ENCODE measurements at regions not wholly inside any gene's neighbourhood (a gene's known extent, or its start where the extent isn't known, plus 50 kb on each side); places are given as distances from the start of the nearest gene placed in this dataset.

DNA sequence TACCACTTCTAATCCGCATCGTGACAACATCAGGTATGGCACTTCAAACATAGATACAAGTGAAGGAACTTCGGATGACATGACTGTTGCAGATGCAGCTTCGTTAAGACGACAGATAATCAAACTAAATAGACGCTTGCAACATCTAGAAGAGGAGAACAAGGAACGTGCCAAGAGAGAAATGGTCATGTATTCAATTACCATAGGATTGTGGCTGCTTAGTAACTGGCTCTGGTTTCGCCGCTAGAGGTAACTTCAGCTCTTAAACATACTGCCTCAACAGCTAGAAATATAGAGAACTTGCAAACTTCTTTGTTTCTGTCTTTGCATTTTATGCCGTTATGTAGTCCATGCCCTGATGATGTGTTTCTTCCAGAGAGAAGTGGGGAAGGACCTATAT, 530.8 kb upstream of the DIPK2B start:
- H3K4me1 Mint-ChIP-seq: no peaks in the 10 kb centered on the region
- ATAC-seq (ENCODE audit: low read depth) (no peak), DNase-seq (no peak)
- H3K27me3 Mint-ChIP-seq: no peaks in the 10 kb centered on the region
- H3K4me3 Mint-ChIP-seq: no peak overlapping the region
- peaks cover 1% of the 10 kb centered on the region for H3K36me3 Mint-ChIP-seq
- H3K27ac Mint-ChIP-seq: no peak overlapping the region
- POLR2A ChIA-PET: no interaction called here
- H3K9me3 Mint-ChIP-seq: peaks cover 2% of the 10 kb centered on the region

- no peaks in the 10 kb centered on the region for H3K36me3 Mint-ChIP-seq
- H3K27ac Mint-ChIP-seq: no peak overlapping the region
- no peaks in the 10 kb centered on the region for H3K4me1 Mint-ChIP-seq
- peaks cover 2% of the 10 kb centered on the region for H3K9me3 Mint-ChIP-seq
- no peak overlapping the region for H3K4me3 Mint-ChIP-seq
- no peak for ATAC-seq (ENCODE audit: low read depth)
- POLR2A ChIA-PET: no interaction called here
- peaks cover 7% of the 10 kb centered on the region for H3K27me3 Mint-ChIP-seq
- no peak for DNase-seq
Measured at GRCh38 chrX:45727761-45728160, 527.1 kb upstream of the DIPK2B start.

DNA sequence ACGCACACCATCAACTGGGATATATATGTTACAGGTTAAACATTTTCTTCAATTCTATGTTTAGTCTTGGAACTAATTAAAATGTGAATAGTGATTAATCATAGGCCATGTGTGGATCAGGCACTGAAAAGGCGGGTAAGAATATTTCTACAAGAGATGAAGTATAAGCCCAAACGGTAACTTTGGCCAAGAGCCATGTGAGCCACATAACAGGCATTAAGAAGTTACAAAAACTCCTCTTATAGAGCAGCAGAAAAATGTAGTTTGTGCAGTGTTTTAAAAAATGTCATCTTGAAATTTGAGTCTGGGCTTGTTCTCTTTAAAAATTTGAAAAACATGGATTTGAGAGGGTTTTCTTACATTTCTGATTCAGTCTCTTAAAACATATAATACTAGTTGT, 521.8 kb upstream of the DIPK2B start:
- ATAC-seq (ENCODE audit: low read depth) (no peak), DNase-seq (no peak)
- POLR2A ChIA-PET: no interaction called here
- H3K27ac Mint-ChIP-seq: no peak overlapping the region
- H3K36me3 Mint-ChIP-seq: peaks cover 3% of the 10 kb centered on the region
- no peak overlapping the region for H3K4me3 Mint-ChIP-seq
- H3K9me3 Mint-ChIP-seq: no peaks in the 10 kb centered on the region
- H3K27me3 Mint-ChIP-seq: peaks cover 7% of the 10 kb centered on the region
- H3K4me1 Mint-ChIP-seq: peaks cover 3% of the 10 kb centered on the region

DNA sequence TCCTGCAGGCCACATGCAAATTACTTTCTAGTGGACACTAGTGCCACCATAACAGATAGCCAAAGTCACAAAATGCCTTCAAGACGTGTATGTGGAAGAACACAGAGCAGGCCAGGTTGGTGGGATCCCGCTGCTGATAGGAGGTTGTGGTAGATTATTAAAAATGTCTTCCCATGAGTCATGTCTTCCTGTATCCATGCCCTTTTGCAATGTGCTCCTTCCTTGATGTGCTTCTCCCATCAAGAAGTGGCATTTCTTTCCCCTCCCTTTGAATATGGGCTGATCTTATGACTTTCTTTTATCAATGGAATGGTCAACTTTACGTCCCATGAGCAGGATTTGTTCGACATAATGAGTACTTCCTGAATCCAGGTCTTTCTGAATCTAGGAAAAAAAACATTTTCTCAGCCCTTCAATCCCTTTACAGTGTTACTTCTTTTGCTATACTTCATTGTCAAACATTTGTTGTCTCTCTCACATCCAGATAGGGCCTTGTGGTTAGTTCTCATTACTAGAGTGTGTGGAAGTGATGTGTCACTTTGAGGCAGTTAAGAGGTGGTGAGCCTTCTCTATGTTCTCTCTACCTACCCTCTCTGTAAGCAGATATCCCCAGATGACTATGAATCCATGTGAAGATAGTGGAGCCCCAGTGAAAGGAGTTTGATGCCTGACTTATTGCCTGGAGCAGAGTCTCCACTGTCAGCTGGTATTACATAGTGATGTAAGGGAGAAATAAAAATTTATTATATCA, 519.2 kb upstream of the DIPK2B start:
- H3K4me3 Mint-ChIP-seq: no peak overlapping the region
- DNase-seq (no peak), ATAC-seq (ENCODE audit: low read depth) (peak; percentile 30)
- H3K36me3 Mint-ChIP-seq: peaks cover 3% of the 10 kb centered on the region
- POLR2A ChIA-PET: no interaction called here
- no peak overlapping the region for H3K27ac Mint-ChIP-seq
- peaks cover 5% of the 10 kb centered on the region for H3K27me3 Mint-ChIP-seq
- H3K9me3 Mint-ChIP-seq: no peaks in the 10 kb centered on the region
- peaks cover 16% of the 10 kb centered on the region for H3K4me1 Mint-ChIP-seq

- no peaks in the 10 kb centered on the region for H3K27me3 Mint-ChIP-seq
- DNase-seq (no peak), ATAC-seq (ENCODE audit: low read depth) (no peak)
- peaks cover 5% of the 10 kb centered on the region for H3K36me3 Mint-ChIP-seq
- H3K4me3 Mint-ChIP-seq: no peak overlapping the region
- peaks cover 1% of the 10 kb centered on the region for H3K9me3 Mint-ChIP-seq
- POLR2A ChIA-PET: no interaction called here
- no peak overlapping the region for H3K27ac Mint-ChIP-seq
- H3K4me1 Mint-ChIP-seq: peaks cover 19% of the 10 kb centered on the region
Measured at GRCh38 chrX:45718676-45719075, 518.0 kb upstream of the DIPK2B start.

GRCh38 chrX:45716750-45717149, 516.1 kb upstream of the DIPK2B start:
- POLR2A ChIA-PET: no interaction called here
- Mint-ChIP-seq H3K36me3 (peaks cover 5% of the 10 kb centered on the region), H3K4me1 (peaks cover 19% of the 10 kb centered on the region), H3K9me3 (peaks cover 1% of the 10 kb centered on the region), H3K27me3 (no peaks in the 10 kb centered on the region), H3K4me3 (no peak overlapping the region), H3K27ac (no peak overlapping the region)
- DNase-seq (no peak), ATAC-seq (ENCODE audit: low read depth) (no peak)

GRCh38 chrX:45715748-45716147, 515.1 kb upstream of the DIPK2B start:
- peak overlapping the region; percentile 17 for H3K27ac Mint-ChIP-seq
- peaks cover 25% of the 10 kb centered on the region for H3K4me1 Mint-ChIP-seq
- H3K9me3 Mint-ChIP-seq: peaks cover 1% of the 10 kb centered on the region
- POLR2A ChIA-PET: no interaction called here
- H3K4me3 Mint-ChIP-seq: peak overlapping the region; percentile 14
- no peak for DNase-seq
- H3K27me3 Mint-ChIP-seq: no peaks in the 10 kb centered on the region
- no peak for ATAC-seq (ENCODE audit: low read depth)
- H3K36me3 Mint-ChIP-seq: peaks cover 6% of the 10 kb centered on the region

DNA sequence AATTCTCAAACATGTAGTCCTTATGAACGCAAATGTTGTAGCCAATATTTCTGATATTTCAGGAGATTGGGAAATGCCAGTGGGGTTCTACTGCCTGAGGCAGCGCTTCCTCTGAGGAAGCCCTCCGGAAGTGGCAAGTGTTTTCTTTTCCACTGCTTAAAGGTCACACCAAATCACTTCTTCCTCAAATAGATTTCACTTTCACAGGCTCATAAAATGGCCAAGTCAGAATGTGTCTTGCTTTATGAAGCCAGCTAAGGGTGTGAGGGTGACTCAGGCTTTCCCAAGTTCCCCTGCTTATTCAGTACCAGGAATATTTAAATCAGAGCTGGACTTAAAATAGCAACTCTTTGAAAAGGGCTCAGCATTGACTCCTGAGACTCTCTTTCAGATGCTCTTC, 514.2 kb upstream of the DIPK2B start:
- peaks cover 1% of the 10 kb centered on the region for H3K9me3 Mint-ChIP-seq
- no peak overlapping the region for H3K4me3 Mint-ChIP-seq
- ATAC-seq (ENCODE audit: low read depth) (no peak), DNase-seq (no peak)
- POLR2A ChIA-PET: no interaction called here
- no peak overlapping the region for H3K27ac Mint-ChIP-seq
- peaks cover 32% of the 10 kb centered on the region for H3K4me1 Mint-ChIP-seq
- H3K36me3 Mint-ChIP-seq: peaks cover 4% of the 10 kb centered on the region
- H3K27me3 Mint-ChIP-seq: no peaks in the 10 kb centered on the region

GRCh38 chrX:45712067-45712466, 511.4 kb upstream of the DIPK2B start:
- Mint-ChIP-seq H3K27ac (no peak overlapping the region), H3K9me3 (peaks cover 1% of the 10 kb centered on the region), H3K27me3 (no peaks in the 10 kb centered on the region), H3K36me3 (peaks cover 3% of the 10 kb centered on the region), H3K4me1 (peaks cover 33% of the 10 kb centered on the region), H3K4me3 (no peak overlapping the region)
- DNase-seq: no peak
- POLR2A ChIA-PET: no interaction called here
- no peak for ATAC-seq (ENCODE audit: low read depth)

DNA sequence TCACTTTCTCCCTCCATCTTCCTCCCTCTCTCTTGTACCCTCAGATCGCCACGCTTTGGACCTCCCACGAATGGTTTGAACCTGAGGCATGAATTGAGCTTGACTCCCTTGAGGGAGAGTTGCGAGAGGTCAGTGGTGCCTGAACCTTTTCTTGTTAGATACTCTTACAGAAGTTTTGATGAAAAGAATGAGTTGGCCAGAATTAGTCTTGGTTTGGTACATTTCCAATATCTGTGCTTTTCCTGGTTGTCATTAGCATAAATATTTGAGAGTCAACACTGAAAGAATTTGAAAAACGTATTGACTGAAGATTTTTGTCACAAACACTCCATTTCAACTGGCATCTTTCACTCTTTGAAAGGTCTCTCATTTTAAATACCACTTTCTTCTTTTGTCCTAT, 510.6 kb upstream of the DIPK2B start:
- no peaks in the 10 kb centered on the region for H3K27me3 Mint-ChIP-seq
- POLR2A ChIA-PET: no interaction called here
- peaks cover 1% of the 10 kb centered on the region for H3K9me3 Mint-ChIP-seq
- peak overlapping the region; percentile 58 for H3K27ac Mint-ChIP-seq
- ATAC-seq (ENCODE audit: low read depth) (no peak), DNase-seq (no peak)
- H3K36me3 Mint-ChIP-seq: peaks cover 3% of the 10 kb centered on the region
- H3K4me1 Mint-ChIP-seq: peaks cover 32% of the 10 kb centered on the region
- H3K4me3 Mint-ChIP-seq: peak overlapping the region; percentile 47

- H3K4me3 Mint-ChIP-seq: peak overlapping the region; percentile 47
Measured at GRCh38 chrX:45710081-45710801, 509.6 kb upstream of the DIPK2B start.

GRCh38 chrX:45709381-45709780, 508.7 kb upstream of the DIPK2B start:
- H3K4me1 Mint-ChIP-seq: peaks cover 17% of the 10 kb centered on the region
- no peak overlapping the region for H3K4me3 Mint-ChIP-seq
- peaks cover 2% of the 10 kb centered on the region for H3K36me3 Mint-ChIP-seq
- H3K9me3 Mint-ChIP-seq: peaks cover 2% of the 10 kb centered on the region
- H3K27ac Mint-ChIP-seq: no peak overlapping the region
- no peaks in the 10 kb centered on the region for H3K27me3 Mint-ChIP-seq
- POLR2A ChIA-PET: no interaction called here
- DNase-seq: no peak
- no peak for ATAC-seq (ENCODE audit: low read depth)

More at GRCh38 chrX:45710081-45710801, 509.6 kb upstream of the DIPK2B start:
- POLR2A ChIA-PET: no interaction called here
- ATAC-seq (ENCODE audit: low read depth) (peak; percentile 82), DNase-seq (peak; percentile 18)
- H3K4me1 Mint-ChIP-seq: peaks cover 23% of the 10 kb centered on the region
- H3K27me3 Mint-ChIP-seq: no peaks in the 10 kb centered on the region
- H3K9me3 Mint-ChIP-seq: peaks cover 3% of the 10 kb centered on the region
- H3K27ac Mint-ChIP-seq: peak overlapping the region; percentile 65
- H3K36me3 Mint-ChIP-seq: peaks cover 3% of the 10 kb centered on the region

DNA sequence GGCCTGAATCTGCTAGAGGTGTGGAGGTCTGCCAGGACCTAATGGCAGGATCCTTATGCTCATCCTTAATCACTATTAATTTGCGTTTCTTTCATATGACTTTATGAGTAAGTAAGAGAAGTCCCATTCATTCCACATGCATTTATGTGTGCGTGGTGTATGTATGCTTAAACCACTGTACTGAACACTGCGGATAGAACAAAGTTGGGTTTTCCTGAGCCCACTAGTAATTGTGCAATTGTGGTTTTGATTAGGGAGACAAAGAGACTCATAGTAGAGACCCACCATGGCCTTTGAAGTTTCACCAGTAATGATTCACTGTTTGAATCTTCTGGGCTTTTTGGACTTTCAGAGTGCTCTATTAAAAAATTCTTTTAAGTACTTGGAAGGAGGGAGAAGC, 498.5 kb upstream of the DIPK2B start:
- POLR2A ChIA-PET: no interaction called here
- no peaks in the 10 kb centered on the region for H3K27me3 Mint-ChIP-seq

DNA sequence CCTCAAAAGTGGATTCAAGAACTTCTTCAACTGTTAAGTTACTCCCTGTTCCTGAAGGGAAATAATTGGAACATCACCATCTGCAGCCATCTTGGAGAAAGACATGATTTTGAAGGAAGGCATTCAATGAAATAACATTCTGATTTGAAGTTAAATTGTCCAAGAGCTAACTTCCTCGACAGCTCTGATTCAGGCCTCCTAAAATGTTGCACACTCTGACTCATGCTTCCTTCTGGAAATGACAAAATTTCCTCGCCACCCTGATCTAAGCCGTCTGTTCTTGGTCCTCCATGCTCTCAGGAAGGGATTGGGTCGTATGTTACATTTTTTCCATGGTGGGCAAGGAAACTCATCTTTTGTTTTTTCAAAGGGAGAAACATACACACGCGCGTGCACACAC, 496.9 kb upstream of the DIPK2B start:
- DNase-seq: no peak
- POLR2A ChIA-PET: no interaction called here
- peaks cover 1% of the 10 kb centered on the region for H3K9me3 Mint-ChIP-seq

More for the DNA sequence above, 498.5 kb upstream of the DIPK2B start:
- peaks cover 1% of the 10 kb centered on the region for H3K4me1 Mint-ChIP-seq
- H3K27ac Mint-ChIP-seq: no peak overlapping the region
- H3K9me3 Mint-ChIP-seq: peaks cover 1% of the 10 kb centered on the region
- DNase-seq (no peak), ATAC-seq (ENCODE audit: low read depth) (no peak)
- H3K4me3 Mint-ChIP-seq: no peak overlapping the region
- H3K36me3 Mint-ChIP-seq: no peaks in the 10 kb centered on the region

More for the DNA sequence above, 496.9 kb upstream of the DIPK2B start:
- no peaks in the 10 kb centered on the region for H3K36me3 Mint-ChIP-seq
- H3K27ac Mint-ChIP-seq: no peak overlapping the region
- H3K27me3 Mint-ChIP-seq: no peaks in the 10 kb centered on the region
- H3K4me3 Mint-ChIP-seq: no peak overlapping the region
- no peak for ATAC-seq (ENCODE audit: low read depth)
- peaks cover 1% of the 10 kb centered on the region for H3K4me1 Mint-ChIP-seq
